GM18517 (cell line): ENCODE measurements at regions not wholly inside any gene's neighbourhood (a gene's known extent, or its start where the extent isn't known, plus 50 kb on each side); places are given as distances from the start of the nearest gene placed in this dataset.

Source experiments
- ATAC-seq: cut with Tn5 transposase; IDR thresholded peaks from one replicate; pipeline ENCODE4 v1.9.1; 2021; ENCODE audit warnings: mild to moderate bottlenecking, moderate library complexity; ENCODE audit not compliant: unreplicated experiment

GRCh38 chr14:31993521-31993951, 83.6 kb upstream of the ARHGAP5 start:
- no peak for ATAC-seq

GRCh38 chr14:31994391-31995033, 82.6 kb upstream of the ARHGAP5 start:
- ATAC-seq: no peak

DNA sequence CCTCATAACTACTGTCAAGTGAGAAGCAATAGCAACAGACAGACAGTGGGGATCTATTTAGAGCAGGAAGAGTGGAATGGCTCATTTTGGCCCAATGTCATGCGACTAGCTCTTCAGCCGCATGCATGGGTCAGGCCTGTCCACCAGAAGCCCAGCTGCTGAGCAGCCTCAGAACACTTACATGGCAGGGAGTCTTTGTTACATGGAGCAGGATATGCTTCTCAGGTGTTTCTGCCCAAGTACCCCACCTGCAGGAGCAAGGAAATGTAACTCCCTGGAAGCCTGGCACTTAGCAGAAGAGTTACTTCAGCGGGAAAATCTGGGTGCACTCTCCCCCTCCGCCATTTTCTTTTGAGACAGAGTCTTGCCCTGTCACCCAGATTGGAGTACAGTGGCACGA, 73.5 kb upstream of the ARHGAP5 start:
- ATAC-seq: no peak

- no peak for ATAC-seq
Measured at GRCh38 chr14:32004300-32004699, 72.8 kb upstream of the ARHGAP5 start.

DNA sequence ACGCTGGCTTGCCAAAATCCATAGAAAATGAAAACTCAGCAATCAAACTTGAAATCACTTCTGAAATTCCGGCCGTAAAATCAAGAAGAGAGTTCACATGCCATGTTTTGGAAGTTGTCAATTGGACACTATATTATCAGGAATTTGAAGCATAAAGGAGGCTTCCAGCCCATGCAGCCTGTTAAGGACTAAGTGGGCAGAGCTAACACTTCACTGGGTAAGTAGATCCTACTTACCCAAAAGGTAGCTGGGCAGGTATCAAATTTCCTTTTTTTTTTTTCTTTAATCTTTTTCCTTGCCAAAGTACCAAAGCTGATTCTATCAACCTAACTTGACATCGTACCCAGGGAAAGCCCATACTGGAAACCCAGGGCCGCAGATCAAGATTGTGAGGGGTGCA, 71.5 kb upstream of the ARHGAP5 start:
- ATAC-seq: no peak

- ATAC-seq: no peak
Measured at GRCh38 chr14:32006263-32007110, 70.6 kb upstream of the ARHGAP5 start.

DNA sequence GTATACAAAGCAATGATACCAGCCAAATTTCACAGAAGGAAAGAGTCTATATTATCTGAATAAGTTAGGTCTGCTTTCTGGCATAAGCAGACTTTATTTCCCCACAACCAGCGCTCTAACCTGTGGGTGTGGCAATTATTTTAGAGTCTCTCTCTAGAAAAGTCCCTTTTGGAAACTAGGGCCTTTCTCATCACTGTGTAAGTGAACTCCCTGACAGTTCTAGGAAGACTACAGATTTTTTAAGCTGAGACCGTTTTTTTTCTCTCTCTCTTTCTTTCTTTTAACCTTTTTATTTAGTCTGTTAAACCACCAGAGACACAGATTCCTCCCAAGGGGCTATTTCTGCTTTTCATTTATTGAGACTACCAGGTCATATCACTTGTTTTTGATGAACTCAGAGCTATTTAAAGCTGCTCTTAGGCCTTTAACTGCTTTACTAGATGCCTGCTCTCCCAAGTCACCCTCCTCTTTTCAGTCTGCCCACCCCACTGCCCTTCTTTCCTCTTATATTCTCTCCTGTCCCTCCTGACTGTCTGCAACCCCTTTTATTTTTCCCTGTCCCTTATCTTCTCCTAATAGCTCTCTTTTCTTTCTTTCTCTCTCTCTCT, 69.2 kb upstream of the ARHGAP5 start:
- ATAC-seq: no peak

GRCh38 chr14:32008602-32009193, 68.4 kb upstream of the ARHGAP5 start:
- no peak for ATAC-seq

DNA sequence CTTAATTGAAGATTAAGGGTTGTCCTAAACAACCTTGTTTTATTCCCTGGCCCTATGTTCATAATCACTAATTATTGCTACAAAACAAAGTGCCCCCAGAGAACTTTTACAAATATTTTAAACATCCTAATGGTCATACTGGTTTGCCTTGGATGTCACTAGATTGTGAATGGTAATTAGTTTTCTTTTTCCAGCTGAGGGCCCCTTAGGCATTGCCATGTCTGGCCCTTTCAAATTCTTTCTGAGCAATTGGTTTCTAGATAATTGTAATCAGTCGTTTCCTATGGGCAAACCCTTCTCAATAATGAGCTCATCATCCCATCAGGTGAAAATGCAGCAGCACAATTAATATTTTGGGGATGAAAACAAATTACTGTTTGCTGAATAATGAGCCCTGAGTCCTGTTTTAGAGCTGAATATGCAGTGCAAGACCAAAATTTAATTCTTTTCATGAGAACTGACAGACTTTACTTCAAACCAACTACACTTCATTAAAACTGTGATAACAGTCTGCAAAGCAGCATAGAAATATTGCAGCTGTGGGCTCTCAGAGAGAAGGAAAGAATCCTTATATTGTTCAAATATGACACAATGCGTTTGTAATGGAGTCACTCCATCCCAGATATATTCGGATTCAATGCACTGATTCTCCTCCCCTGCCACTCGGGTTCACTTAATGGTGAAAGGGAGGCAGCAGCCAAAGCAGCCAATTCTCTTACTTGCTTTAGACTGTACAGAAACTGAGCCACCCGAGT, 67.7 kb upstream of the ARHGAP5 start:
- no peak for ATAC-seq

DNA sequence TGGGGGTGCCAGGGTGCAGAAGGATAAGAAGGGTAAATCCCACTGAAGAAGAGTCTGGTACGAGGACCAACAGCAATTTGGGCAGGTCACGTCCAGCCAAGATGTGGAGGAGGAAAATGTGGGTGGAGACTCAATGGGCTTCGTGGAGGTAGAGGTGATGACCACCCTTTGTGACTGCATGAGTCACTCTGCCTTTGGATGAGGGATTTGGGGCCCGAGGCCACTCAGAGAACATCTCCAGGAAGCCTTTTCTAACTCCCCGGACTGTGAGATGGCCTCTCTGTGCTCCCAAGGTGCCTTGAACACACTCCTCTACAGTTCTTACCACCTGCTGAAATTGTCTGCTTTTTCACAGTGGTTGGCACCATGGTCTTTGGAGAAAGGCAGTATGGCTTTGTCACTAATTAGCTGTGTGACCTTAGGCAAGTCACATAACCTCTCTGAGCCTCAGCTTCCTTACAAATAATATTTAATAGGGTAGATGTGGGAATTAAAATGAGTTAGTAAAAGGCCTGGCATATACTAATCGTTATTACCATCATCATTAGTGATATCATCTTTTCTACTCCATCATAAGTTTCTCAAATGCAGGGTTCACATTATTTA, 67.0 kb upstream of the ARHGAP5 start:
- no peak for ATAC-seq

GRCh38 chr14:32010604-32011125, 66.4 kb upstream of the ARHGAP5 start:
- no peak for ATAC-seq

DNA sequence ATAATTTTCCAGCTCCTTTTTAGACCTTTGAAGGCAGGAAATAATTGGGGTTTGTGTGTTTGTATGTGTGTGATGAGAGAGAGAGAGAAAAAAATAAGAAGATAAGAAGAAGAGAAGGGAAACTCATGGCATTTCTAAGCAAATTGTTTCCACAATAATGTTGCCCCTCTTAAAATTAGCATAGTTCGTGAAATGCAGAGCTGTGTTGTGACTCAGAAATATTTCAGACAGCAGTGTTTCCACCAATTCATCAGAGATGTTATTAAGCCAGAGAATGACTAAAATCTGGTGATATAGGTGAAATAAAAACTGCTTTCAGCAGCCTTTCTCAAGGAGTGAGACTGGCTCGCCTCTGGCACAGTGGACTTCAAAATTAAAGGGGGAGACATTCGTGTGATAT, 65.9 kb upstream of the ARHGAP5 start:
- no peak for ATAC-seq

DNA sequence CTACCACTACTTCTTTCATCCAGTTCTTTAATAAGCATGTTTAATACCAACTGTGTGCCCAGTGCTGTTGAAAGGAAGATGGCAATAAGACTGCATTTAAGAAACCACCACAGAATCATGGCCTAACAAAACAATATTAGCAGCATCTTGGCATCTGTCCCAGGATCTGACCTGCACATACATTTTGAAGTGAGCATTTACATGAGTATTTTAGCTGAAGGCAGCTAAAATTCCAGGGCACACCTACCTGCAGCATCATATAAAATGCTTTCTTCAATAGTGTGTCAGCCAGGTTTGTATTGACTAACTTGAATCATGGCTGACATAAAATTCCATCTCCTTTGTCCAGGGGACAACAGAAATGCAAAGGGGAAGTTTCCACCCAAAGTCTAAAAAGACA, 65.0 kb upstream of the ARHGAP5 start:
- ATAC-seq: no peak

- no peak for ATAC-seq
Measured at GRCh38 chr14:32012571-32012970, 64.5 kb upstream of the ARHGAP5 start.

DNA sequence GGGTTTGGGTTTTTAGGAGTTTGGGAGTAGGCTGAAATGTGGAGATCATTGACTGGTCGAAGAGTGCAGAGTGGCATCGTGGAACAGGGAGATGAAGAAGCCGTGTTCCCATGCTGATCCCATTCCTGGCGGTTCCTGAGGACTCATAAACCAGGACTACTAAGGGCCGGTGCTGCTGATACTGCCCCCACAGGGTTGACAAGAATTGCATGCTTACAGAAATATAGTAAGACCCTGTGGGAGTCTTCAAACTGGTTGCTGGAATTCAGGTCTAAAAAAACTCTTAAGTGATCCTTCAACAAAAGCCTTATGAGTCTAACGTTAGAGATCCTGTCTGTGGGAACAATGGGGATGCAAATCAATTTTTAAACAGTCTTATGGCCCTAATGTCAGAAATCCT, 64.0 kb upstream of the ARHGAP5 start:
- ATAC-seq: no peak

DNA sequence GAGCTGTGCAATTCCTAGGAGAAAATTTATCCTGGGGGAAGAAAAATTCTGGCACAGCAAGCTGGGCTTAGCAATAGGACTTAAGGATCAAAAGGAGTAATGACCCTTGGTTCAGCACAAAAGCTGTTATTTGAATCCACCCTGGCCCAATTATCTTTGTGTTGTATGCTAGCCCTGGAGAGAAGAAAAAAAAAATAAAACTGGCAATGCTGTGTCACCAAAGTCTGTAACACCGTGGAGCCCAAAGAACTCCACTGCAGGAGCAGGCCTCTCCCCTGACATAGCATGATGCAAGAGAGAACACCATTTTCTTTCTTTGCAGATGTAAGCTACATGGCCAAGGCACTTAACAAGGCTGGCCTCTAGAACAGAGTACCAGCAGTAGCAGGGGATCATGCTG, 63.0 kb upstream of the ARHGAP5 start:
- ATAC-seq: no peak

DNA sequence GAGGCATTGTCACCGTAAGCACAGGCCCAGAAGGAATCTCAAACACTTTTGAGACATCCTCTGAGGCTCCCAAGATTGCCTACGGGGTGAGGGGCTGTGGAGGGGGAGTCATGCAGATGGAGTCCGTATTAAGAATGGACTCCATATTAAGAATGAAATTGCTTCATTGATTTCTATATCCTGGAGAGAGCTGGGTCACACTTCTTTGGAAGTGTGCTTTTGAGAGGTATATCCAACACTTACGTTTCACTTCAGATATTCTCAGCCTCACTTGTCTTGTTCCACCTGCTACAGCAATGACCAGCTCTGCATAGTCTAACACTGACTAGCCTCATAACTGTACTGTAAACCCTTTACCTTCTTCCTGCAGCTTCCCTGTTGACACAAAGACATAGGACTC, 62.6 kb upstream of the ARHGAP5 start:
- no peak for ATAC-seq

DNA sequence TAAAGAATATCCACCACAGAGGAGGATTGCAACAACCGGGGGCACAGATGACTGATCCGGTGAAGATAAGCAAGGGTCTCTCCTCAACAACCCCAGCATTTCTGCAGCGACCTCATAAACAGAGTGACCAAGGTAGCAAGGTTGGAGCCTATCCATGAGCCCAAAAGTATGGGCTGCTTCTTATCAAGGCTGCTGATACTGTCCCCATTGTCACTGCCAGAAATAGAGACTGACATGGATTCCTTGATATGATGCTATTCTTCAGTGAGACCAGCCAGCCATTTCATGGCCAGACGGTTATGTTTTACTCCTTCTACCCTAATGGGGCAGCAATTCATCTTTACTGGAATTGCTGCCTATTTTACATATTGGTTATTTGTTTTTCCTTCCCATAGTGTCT, 61.9 kb upstream of the ARHGAP5 start:
- ATAC-seq: no peak

DNA sequence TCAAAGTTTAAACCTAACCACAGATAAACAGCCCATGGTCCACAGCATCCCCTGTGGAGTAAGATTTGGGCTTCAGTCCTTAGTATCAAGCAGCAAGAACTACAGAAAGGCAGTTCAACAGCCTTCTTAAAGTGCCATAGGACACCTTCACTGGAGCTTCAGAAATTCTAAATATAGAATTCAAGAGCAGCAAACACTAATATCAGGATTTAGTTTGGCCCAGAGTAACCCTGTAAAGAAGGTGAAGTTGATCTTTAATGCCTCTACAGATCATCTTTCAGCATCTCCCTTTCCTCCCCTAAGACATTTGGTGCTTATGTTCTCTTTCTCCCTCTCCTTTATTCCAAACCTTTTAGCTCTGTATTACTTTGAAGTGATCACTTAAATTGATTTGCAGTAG, 59.5 kb upstream of the ARHGAP5 start:
- no peak for ATAC-seq

GRCh38 chr14:32018391-32019092, 58.6 kb upstream of the ARHGAP5 start:
- ATAC-seq: no peak
